Hepatocyte (in vitro differentiated cells): ENCODE measurements at regions not wholly inside any gene's neighbourhood (a gene's known extent, or its start where the extent isn't known, plus 50 kb on each side); places are given as distances from the start of the nearest gene placed in this dataset.

Experiments used
- CTCF ChIP-seq: fragments of 200-600 bp; sonication (generic); IDR thresholded peaks from 2 replicates; pipeline ENCODE4 v1.5.1; 2016; ENCODE audit warnings: antibody characterized with exemption, mild to moderate bottlenecking; ENCODE audit not compliant: poor library complexity
- EZH2 ChIP-seq: fragments of 200-600 bp; sonication (generic); IDR thresholded peaks from 2 replicates; pipeline ENCODE4 v1.6.1; 2016; ENCODE audit warnings: antibody characterized with exemption, mild to moderate bottlenecking, borderline replicate concordance
- EZH2phosphoT487 ChIP-seq: fragments of 200-600 bp; sonication (generic); IDR thresholded peaks from one replicate; pipeline ENCODE4 v1.6.1; 2018; ENCODE audit warnings: antibody characterized with exemption, mild to moderate bottlenecking, low read depth, moderate library complexity; ENCODE audit not compliant: unreplicated experiment, severe bottlenecking

GRCh38 chr9:28319981-28320380 is 746.7 kb upstream of the C9orf72 start:
- TF ChIP-seq CTCF (no peak), EZH2 (no peak), EZH2phosphoT487 (no peak)
